ENCODE measurements at regions not wholly inside any gene's neighbourhood (a gene's known extent, or its start where the extent isn't known, plus 50 kb on each side); places are given as distances from the start of the nearest gene placed in this dataset.

DNA sequence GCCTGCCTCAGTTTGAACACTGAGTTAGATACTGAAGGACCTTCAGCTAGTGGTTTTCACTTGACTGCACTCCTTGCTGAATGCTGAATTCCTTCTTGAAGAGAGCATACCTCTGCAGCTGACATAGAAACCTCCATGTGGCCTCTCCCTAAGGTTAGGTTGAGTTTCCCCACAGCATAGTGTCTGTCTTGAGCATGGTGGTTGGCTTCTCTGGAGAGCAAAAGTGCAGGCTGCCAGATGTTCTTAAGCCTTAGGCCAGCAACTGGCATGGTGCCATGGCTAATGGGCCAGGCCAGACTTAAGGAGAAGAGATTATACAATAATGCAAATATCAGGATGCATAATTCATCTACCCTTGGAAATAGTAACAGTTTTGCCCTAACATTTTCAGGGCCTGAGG, 545.6 kb upstream of the ZNF385D start:
- TF ChIP-seq POLR2AphosphoS5 (IDR thresholded peaks at IDR 0.05; ENCODE audit: borderline replicate concordance, low read depth, low read length), result no peak
- TF ChIP-seq EZH2 (IDR thresholded peaks at IDR 0.05), result no peak
- TF ChIP-seq FOXP2 (optimal IDR thresholded peaks at IDR 0.05; ENCODE audit: control extremely low read depth, extremely low read length, insufficient read depth), result no peak

Data from SK-N-MC (cell line).